WTC11 (cell line): ENCODE measurements at regions not wholly inside any gene's neighbourhood (a gene's known extent, or its start where the extent isn't known, plus 50 kb on each side); places are given as distances from the start of the nearest gene placed in this dataset.

Source experiments
- AFF4 ChIP-seq: sonication (generic); formaldehyde crosslinking; IDR thresholded peaks from 2 replicates; pipeline ENCODE4 v1.8.1; 2023; ENCODE audit warnings: mild to moderate bottlenecking, missing genetic modification reagents, borderline replicate concordance
- ATF2 ChIP-seq: sonication (generic); formaldehyde crosslinking; IDR thresholded peaks from 2 replicates; pipeline ENCODE4 v1.8.1; 2022; ENCODE audit warnings: low read depth, missing genetic modification reagents, borderline replicate concordance
- CBFB ChIP-seq: sonication (generic); formaldehyde crosslinking; IDR thresholded peaks from 2 replicates; pipeline ENCODE4 v1.8.1; 2022; ENCODE audit warnings: mild to moderate bottlenecking, low read depth, missing genetic modification reagents
- CTCF ChIP-seq: fragments of 200-600 bp; IDR thresholded peaks from 2 replicates; pipeline ENCODE4 v1.8.0; 2022; ENCODE audit warnings: antibody characterized with exemption
- FOXJ3 ChIP-seq: sonication (generic); formaldehyde crosslinking; IDR thresholded peaks from 2 replicates; pipeline ENCODE4 v1.9.0; 2021; ENCODE audit warnings: missing genetic modification reagents, mild to moderate bottlenecking, borderline replicate concordance
- KAT7 ChIP-seq: sonication (generic); formaldehyde crosslinking; IDR thresholded peaks from 2 replicates; pipeline ENCODE4 v1.8.1; 2023; ENCODE audit warnings: missing genetic modification reagents, mild to moderate bottlenecking, borderline replicate concordance
- STAT6 ChIP-seq: sonication (generic); formaldehyde crosslinking; conservative IDR thresholded peaks from 2 replicates; pipeline ENCODE4 v1.8.1; 2023; ENCODE audit warnings: mild to moderate bottlenecking, low read depth, missing genetic modification reagents, moderate library complexity
- TEAD1 ChIP-seq: sonication (generic); formaldehyde crosslinking; IDR thresholded peaks from 2 replicates; pipeline ENCODE4 v1.8.0; 2022; ENCODE audit warnings: mild to moderate bottlenecking, missing genetic modification reagents

- TF ChIP-seq FOXJ3 (CRISPR knock-in tag), result no peak
- no peak for TF ChIP-seq KAT7 (CRISPR knock-in tag)
- TF ChIP-seq ATF2 (CRISPR knock-in tag), result no peak
- no peak for TF ChIP-seq CTCF
- TF ChIP-seq CBFB (CRISPR knock-in tag), result no peak
- TF ChIP-seq STAT6 (CRISPR knock-in tag), result no peak
- TF ChIP-seq TEAD1 (CRISPR knock-in tag), result no peak
- no peak for TF ChIP-seq AFF4 (CRISPR knock-in tag)
Measured at GRCh38 chr15:53160092-53160704, 370.1 kb upstream of the ONECUT1 start.
